HG02588 (cell line): ENCODE measurements at regions not wholly inside any gene's neighbourhood (a gene's known extent, or its start where the extent isn't known, plus 50 kb on each side); places are given as distances from the start of the nearest gene placed in this dataset.

Experiments
- ATAC-seq: cut with Tn5 transposase; IDR thresholded peaks from one replicate; pipeline ENCODE4 v1.9.1; 2021; ENCODE audit warnings: mild to moderate bottlenecking, moderate library complexity; ENCODE audit not compliant: unreplicated experiment

- no peak for ATAC-seq
Measured at GRCh38 chr11:45366619-45367190, 80.6 kb upstream of the SYT13 start.

GRCh38 chr11:45365961-45366618 lies 79.9 kb upstream of the SYT13 start:
- ATAC-seq = no peak

- ATAC-seq = no peak
Measured at GRCh38 chr11:45362636-45363035, 76.5 kb upstream of the SYT13 start.

- ATAC-seq = no peak
Measured at GRCh38 chr11:45361551-45361950, 75.4 kb upstream of the SYT13 start.

GRCh38 chr11:45355706-45356041 lies 69.5 kb upstream of the SYT13 start:
- ATAC-seq = no peak

GRCh38 chr11:45354976-45355705 lies 69.0 kb upstream of the SYT13 start:
- peak; percentile 90 for ATAC-seq

GRCh38 chr11:45348729-45349128 lies 62.6 kb upstream of the SYT13 start:
- ATAC-seq = no peak

GRCh38 chr11:45347348-45348082 lies 61.4 kb upstream of the SYT13 start:
- ATAC-seq = no peak

- no peak for ATAC-seq
Measured at GRCh38 chr11:45345491-45345890, 59.4 kb upstream of the SYT13 start.

GRCh38 chr11:45344028-45344427 lies 57.9 kb upstream of the SYT13 start:
- ATAC-seq = no peak

GRCh38 chr11:45343444-45343843 lies 57.3 kb upstream of the SYT13 start:
- ATAC-seq = no peak

- ATAC-seq = no peak
Measured at GRCh38 chr11:45341372-45341771, 55.2 kb upstream of the SYT13 start.

GRCh38 chr11:45339729-45340519 lies 53.8 kb upstream of the SYT13 start:
- ATAC-seq = peak; percentile 94

GRCh38 chr11:45337583-45338360 lies 51.6 kb upstream of the SYT13 start:
- no peak for ATAC-seq

- no peak for ATAC-seq
Measured at GRCh38 chr11:45336136-45336535, 50.0 kb upstream of the SYT13 start.
